IPS-11a (cell line): ENCODE measurements at regions not wholly inside any gene's neighbourhood (a gene's known extent, or its start where the extent isn't known, plus 50 kb on each side); places are given as distances from the start of the nearest gene placed in this dataset.
"Not testable (repeated sequence)": the region's sequence is repeated elsewhere in the genome, so short reads cannot be mapped to it uniquely, and the experiment has no call there.

ENCODE experiments used
- H3K4me3 ChIP-seq: one replicate; pipeline ENCODE4 v1.5.1; 2013; ENCODE audit warnings: low read depth, low read length, control low read depth

DNA sequence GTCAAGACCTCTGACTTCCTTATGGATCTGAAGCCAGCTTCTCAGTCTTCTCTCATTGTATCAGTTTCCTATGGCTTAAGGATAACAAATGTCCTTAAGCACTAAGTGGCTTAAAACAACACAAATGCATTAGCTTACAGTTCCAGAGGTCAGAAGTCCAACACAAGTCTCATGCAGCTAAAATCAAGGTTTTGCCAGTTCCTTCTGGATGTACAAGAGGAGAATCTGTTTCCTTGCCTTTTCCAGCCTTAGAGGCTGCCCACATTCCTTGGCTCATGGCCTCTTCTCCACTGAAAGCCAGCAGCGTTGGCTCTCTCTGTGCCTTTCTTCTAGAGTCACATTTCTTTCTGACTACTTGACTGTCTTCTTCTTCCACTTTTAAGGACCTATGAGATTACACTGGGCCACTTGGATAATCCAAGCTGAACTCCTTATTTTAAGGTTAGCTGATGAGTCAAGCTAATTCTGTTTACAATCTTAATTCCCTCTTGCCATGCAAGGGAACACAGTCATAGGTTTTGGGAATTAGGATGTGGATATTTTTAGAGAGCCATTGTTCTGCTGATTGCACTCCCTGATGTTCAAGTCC lies 179.0 kb downstream of the BCAS1 start:
- H3K4me3 ChIP-seq, result no peak overlapping the region

DNA sequence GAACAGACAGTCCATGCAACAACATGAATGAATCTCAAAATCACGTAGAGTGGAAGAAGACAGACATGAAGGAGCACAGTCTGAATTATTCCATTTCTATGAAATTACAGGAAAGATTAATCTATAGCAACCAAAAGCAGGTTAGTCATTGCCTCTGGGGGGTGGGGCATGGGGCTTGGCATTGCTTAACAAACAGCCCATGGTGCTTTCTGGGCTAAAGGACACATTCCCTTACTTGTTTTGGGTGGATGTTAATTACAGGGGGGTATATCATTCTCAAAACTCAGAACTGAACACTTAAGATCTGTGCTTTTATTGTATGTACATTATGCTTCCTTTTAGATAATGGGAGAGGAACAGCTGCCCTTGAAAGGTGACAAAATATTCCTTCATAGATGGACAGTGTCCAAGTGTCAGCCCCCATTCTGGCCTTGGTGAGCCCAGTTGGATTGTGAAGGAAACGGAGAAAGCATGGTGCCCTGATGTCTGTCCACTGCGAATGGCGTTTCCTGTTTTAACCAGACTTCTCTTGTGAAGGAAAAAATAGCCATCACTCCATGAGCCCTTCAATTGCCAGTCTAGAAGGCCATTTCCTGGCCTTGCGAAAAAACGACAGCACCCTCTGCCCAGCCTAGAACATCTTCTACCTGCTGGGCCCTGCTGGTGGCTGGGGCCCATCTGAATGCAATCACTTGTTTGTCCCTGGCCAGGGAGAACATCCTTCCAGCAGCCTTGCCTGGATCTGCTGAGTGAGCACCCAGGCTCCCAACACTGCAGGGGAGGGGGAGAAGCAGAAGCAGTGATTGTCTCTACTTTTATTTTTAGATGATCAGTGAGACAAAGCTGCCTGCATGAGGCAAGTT lies 179.7 kb downstream of the BCAS1 start:
- no peak overlapping the region for H3K4me3 ChIP-seq

DNA sequence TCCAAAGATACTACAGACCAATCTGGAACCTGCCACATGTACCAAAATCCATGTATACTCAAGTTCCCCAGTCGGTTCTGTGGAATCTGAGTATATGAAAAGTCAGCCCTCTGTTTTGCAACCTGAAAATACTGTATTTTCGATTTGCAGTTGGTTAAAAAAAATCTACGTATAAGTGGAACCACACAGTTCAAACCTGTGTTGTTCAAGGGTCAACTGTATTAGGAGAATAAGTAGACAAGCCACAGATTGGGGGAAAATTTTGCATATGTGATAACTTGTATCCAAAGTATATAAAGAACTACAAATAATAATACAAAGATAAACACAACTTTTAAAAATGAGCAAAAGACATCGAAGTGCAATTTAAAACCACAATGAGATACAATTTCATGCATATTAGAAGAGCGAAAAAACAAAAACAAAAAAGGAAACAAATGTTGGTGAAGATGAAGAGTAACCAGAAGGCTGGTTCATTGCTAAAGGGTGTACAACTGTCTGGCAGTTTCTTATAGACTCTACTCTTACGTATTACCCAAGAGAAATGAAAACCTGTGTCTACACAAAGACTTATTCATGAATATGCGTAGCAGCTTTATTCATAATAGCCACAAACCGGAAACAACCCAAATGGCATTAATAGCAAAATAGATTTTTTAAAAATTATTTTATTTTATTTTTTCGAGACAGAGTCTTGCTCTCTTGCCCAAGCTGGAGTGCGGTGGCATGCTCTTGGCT lies 180.8 kb downstream of the BCAS1 start:
- H3K4me3 ChIP-seq, result no peak overlapping the region

DNA sequence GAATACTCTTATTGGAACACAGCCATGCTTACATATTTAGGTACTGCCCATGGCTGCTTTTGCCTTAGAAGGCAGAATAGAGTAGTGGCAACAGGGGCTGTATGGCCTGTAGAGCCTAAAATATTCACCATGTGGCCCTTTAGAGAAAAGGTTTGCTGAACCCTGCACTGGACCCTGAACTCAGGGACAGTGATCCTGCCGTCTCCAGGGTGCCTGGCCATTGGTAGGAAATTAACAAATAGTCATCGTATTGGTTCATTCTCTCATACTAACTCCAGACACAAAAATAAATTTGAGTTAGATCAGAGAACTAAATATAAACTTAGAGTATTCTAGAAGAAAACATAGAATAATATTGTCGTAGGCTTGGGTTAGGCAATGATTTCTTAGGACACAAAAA lies 181.4 kb downstream of the BCAS1 start:
- no peak overlapping the region for H3K4me3 ChIP-seq

DNA sequence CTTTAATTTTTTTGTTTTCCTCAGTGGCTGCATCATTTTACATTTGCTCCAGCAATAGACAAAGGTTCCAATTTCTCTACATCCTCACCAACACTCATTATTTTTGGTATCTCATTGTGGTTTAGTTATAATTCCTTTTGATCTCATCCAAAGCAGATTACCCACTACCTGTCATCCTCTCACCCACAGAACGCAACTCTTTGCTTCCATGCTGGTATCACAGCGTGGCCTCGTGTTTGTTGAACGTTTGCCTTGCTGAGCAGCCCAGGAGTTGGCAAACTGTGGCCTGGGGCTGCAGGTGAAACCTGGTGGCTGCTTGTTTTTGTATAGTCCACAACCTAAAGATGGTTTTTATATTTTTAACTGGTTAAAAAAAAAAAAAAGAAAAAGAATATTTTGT lies 181.9 kb downstream of the BCAS1 start:
- no peak overlapping the region for H3K4me3 ChIP-seq

DNA sequence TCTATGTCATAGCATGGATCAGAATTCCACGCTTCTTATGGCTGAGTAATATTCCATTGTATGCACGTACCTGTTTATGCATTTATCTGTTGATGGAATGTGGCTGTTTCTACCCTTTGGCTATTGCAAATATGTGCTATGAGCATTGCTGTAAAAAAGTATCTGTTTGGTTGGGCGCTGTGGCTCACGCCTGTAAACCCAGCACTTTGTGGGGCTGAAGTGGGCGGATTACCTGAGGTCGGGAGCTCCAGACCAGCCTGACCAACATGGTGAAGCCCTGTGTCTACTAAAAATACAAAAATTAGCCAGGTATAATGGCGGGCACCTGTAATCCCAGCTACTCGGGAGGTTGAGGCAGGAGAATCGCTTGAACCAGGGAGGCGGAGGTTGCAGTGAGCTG lies 182.4 kb downstream of the BCAS1 start:
- no peak overlapping the region for H3K4me3 ChIP-seq

DNA sequence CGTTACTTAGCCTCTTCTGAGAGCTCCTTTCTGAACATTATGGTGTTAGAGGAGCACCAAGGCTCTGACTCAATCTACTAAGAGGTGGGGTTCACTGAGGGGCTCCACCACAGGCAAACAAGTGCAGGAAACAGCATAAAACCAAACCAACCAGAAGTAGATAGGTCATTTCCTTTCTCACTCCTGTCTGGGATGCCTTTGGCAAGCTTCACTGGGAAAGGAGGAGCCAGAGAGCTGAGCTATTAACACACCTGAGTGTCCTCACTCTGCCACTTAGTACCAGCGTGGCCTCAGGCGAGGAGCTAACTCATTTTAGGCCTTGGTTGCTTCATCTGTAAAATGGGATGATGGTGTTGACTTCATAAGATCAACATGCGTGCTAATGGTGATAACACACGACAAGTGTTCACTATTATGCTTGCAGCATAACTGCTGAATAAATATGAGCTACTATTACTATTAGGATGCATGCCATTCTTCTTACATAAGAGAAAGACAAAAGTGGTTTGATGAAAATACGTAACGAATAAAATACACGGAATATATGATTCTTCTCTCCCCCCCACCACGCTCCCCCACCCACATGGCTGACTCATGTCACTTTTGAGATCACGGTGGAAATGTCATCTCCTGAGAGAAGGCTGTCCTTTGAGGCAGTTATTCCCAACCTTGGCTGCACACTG lies 185.4 kb downstream of the BCAS1 start:
- H3K4me3 ChIP-seq, result no peak overlapping the region

DNA sequence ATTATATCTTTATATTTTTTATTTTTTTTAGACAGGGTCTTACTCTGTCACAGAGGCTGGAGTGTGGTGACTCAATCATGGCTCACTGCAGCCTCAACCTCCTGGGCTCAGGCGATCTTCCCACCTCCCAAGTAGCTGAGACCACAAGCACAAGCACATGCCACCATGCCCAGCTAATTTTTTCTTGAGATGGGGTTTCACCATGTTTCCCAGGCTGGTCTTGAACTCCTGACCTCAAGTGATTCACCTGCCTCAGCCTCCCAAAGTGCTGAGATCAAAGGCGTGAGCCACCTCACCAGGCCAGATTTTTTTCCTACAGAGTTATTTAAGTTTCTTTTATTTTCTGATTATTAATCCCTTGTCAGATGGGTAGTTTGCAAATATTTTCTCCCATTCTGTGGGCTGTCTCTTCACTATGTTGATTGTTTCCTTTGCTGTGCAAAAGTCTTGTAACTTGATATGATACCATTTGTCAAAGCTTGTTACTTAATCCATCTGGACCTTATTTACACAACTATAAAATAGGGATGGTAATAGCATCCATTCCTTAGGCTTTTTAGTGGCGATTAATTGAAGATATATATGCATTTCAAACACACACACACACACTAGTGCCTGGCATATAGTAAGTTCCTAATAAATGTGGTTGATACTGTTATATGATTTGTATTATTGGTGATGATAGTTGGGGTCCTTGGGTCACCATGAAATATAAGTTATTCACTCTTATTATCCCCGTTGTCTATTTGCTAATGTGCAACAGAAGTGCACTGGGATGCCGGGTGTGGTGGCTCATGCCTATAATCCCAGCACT lies 187.1 kb downstream of the BCAS1 start:
- H3K4me3 ChIP-seq, result no peak overlapping the region

DNA sequence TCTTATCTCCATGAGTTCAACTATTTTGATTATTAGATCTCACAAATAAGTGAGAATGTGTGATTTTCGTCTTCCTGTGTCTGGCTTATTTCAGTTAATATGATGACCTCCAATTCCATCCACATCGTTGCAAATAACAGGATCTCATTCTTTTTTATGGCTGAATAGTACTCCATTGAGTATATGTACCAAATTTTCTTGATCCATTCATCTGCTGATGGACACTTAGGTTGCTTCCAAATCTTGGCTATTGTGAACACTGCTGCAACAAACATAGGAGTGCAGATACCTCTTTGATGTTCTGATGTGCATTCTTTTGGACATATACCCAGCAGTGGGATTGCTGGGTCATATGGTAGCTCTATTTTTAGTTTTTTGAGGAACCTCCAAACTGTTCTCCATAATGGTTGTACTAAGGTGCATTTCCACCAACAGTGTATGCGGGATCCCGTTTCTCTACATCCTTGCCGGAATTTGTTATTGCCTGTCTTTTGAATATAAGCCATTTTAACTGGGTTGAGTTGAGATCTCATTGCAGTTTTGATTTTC lies 187.9 kb downstream of the BCAS1 start:
- H3K4me3 ChIP-seq, result not testable (repeated sequence)

DNA sequence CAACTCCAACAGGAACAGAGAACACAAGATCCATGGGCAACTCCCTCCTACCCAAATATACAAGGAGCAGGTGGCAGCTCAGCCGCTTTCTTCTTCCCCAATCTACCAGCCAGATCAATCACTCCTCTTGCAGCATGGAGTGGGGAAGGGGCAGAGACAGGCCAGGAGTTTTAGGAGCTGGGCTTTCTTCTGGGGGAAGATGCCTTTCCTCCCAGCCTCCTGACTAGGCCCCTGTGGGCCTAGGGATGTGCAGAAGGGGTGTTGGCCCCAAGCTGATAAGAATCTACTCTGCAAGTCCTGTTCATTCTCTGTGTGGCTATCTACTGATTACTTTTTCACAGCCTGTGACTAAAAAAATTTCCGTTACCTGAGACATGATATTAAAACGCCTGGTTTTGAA lies 189.0 kb downstream of the BCAS1 start:
- H3K4me3 ChIP-seq, result no peak overlapping the region

DNA sequence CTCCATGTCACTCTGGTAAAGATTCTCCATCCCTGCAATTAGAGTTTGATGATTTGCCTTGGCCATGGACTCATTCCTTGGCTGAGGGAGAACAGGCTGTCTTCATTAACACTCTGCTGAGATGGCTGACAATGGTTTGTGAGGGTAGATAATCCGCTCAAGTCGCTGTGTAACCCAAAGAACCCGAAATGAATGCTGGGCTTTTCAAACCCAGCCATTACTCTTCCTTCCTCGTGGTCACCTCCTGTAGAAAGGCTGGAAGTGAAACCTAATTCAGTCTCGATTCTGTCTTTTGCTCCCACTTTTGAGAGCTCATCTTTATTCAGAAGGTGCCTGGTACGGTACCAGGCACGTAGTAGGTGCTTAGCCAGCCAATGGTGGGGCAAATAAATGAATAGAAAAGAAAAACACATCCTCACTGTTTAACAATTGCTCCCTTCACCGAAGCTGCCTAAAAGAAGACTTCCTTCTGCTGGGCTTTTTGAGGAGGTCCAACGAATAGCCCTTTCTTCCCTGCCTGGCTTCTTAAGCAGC lies 190.2 kb downstream of the BCAS1 start:
- H3K4me3 ChIP-seq, result no peak overlapping the region

DNA sequence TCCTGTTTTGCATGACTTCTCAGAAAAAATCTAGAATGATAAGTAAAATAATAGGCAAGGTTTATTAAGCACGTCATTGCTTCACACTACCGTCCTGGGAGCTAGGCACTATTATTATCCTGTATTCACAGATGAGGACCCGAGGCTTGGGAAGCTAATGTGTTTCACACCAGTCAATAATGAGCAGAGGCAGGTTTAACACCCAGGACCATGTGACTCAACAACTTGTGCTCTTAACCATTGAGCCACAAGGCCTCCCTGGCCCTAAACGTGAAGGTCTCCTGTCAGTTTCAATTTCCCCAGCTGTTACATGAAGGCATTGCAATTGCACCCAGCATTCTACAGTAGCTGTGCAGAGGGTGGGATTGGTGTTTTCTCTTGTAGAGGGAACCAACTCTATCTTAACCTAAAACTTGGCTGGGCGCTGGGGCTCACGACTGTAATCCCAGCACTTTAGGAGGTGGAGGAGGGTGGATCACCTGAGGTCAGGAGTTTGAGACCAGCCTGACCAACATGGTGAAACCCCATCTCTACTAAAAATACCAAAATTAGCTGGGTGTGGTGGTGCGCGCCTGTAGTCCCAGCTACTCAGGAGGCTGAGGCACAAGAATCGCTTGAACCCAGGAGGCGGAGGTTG lies 191.2 kb downstream of the BCAS1 start:
- no peak overlapping the region for H3K4me3 ChIP-seq

DNA sequence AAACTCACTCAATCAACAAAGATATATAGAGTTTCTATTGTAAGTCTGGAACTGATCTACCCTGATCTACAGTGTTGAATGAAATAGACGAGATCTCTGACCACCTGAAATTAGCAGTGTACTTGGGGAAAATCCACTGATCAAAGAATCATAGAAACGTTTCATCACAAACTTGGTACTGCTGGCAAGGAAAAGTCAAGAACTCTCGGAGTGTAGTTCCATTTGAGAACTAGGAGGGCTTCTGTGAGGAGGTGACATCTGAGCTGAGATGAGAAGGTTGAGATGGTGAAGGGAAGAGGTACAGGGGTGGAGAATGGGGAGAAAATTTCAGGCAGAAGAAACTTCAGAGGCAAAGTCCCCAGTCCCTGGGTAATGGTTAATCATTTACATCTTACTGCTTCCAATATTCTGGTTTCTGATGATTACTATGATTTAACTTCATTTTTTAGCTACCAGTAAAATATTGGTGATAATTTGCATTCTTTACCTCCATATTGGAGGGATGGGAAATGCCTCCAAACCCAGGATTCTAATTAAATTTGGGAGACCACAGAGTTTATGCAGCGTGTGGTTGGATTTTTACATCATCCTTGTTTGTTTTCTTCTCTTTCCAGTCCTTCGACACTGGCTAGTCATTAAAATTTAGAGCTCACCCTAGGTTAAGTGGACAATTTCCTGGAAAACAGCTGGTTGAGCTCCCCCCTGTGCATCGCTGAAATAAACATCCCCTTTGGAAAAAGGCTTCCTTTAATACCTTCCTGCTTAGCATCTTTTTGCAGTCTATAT lies 191.9 kb downstream of the BCAS1 start:
- no peak overlapping the region for H3K4me3 ChIP-seq

DNA sequence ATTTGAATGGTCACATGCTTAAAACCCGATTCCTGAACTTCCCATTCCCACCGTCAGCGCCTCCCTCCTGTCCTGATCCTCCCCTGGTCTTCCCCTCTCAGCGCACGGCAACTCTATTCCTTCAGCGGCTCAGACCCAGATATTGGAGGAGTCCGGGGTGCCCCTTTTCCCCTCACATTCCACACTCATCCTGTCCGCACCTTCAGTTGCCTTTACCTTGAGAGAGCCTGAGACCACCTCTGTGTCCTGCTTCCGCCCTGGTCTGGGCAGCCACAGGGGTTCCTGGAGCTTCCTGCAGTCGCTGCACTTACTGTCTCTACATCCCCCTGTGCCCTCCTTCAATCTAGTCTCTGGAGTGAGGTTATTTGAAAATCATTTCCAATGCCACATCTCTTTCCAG lies 193.4 kb downstream of the BCAS1 start:
- H3K4me3 ChIP-seq, result no peak overlapping the region

DNA sequence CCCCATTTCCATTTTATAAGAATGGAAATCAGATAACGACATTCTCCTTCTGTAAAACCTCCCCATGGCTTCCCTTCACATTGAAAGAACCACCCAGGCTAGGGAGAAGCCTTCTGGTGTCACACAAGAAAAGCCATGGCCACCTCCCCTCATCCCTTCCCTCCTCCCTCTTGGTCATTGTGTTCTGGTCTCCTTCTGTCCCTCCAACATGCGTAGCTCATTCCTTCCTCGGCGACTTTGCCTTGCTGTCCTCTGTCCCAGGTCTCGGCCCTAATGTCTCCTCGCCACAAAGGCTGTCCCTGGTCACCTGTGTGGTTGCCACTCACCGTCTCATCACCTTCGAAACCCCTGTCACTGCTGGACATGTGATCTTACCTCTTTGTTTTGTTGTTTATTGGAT lies 193.9 kb downstream of the BCAS1 start:
- H3K4me3 ChIP-seq, result no peak overlapping the region

DNA sequence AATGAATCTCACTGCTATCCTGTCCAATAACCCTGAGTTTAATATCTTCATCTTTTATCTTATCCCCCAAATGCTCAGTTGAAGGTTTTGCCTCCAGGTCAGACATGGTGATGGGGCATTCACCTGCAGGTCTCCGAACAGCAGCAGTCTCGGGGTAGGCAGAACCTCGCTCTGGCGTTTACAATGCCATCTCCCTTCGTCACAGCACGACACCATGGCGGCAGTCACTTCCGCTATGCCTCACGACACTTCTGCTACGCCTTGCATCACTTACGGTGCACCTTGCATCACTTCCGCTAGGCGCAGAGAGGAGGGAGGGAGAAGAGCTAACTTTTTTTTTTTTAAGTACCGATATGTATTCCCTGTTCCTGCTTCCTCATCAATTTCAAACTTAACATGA lies 194.9 kb downstream of the BCAS1 start:
- H3K4me3 ChIP-seq, result no peak overlapping the region

DNA sequence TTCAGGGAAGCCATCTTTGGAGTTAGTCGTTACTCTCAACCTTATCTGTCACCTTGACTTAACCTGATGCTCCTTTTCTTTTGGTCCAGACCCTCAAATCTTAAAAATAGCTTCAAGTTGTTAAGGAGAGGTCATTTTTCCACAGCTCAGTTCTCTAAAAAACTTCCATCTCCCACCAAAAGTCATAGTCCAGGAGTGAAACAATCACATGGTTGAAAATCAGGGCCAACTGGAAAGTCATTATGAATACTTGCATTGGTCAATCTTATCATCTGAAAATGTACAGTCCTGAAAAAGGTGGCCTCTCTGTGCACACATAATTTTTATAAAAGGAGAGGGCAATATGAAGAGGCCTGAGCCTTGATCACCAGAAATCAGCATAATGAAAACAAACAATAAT lies 195.7 kb downstream of the BCAS1 start:
- H3K4me3 ChIP-seq, result no peak overlapping the region

DNA sequence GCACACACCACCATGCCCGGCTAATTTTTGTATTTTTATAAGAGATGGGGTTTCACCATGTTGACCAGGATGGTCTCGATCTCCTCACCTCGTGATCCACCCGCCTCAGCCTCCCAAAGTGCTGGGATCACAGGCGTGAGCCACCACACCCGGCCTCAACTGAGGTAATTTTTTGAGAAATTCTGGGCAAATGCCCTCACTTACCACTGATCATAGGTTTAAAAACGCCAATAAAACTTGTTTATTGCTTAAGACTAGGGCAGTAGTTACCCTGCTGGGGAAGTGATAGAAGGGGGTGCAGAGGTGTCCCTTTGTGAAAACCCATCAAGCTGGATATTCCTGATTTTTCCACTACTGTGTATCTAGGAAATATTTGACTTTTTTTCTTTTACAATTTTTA lies 196.3 kb downstream of the BCAS1 start:
- no peak overlapping the region for H3K4me3 ChIP-seq

DNA sequence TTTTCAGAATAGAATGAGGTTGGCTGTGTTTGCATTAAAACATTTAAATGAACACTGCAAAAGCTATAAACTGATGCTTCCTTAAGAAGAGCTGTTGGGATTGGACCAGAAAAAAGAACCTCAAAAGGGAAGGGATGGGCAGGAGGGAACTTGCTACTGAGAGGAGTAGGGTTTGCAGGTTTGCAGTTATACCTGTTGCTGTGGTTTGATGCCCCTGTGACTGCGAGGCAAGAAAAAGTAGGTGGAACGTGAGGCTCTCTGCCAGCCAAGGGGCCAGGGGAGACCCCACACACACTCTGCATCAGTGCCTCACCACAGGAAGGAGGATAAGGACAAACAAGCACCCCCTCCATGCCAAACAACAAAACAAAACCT lies 197.2 kb downstream of the BCAS1 start:
- H3K4me3 ChIP-seq, result no peak overlapping the region
